ENCODE measurements at regions not wholly inside any gene's neighbourhood (a gene's known extent, or its start where the extent isn't known, plus 50 kb on each side); places are given as distances from the start of the nearest gene placed in this dataset.

GRCh38 chr1:60149251-60149650 lies 75.7 kb upstream of the C1orf87 start:
- Histone ChIP-seq H2BK120ac (ENCODE audit: low read depth, low read length, poor library complexity, severe bottlenecking) (no peak overlapping the region), H3K4ac (ENCODE audit: low read depth, low read length) (no peak overlapping the region), H4K8ac (replicated peaks; ENCODE audit: insufficient read length, low read depth, low read length) (no peak overlapping the region), H3K4me1 (ENCODE audit: insufficient read depth, low read length) (peaks cover 3% of the 10 kb centered on the region; the same call in 1 of the 2 replicates), H3K9me3 (ENCODE audit: control insufficient read depth, low read depth, low read length) (no peaks in the 10 kb centered on the region), H3T11ph (ENCODE audit: low read length) (no peak overlapping the region), H3K79me2 (ENCODE audit: insufficient read depth, low read length) (no peaks in the 10 kb centered on the region), H3K18ac (ENCODE audit: insufficient read length, low read depth, low read length) (no peak overlapping the region), H3K23me2 (ENCODE audit: insufficient read length, low read depth, low read length, poor library complexity, severe bottlenecking) (no peaks in the 10 kb centered on the region), H3K79me1 (ENCODE audit: insufficient read depth, low read depth, low read length, poor library complexity, severe bottlenecking) (no peaks in the 10 kb centered on the region), H2BK5ac (ENCODE audit: insufficient read length, low read length) (no peak overlapping the region), H3K27ac (ENCODE audit: insufficient read length, low read depth, low read length) (no peak overlapping the region), H2AK5ac (ENCODE audit: insufficient read length, low read length) (no peak overlapping the region), H2BK20ac (ENCODE audit: low read depth, low read length, poor library complexity, severe bottlenecking) (no peak overlapping the region), H4K91ac (ENCODE audit: insufficient read length, low read depth, low read length) (no peak overlapping the region), H3K56ac (ENCODE audit: insufficient read length, low read depth, low read length) (no peak overlapping the region), H3K4me2 (ENCODE audit: insufficient read depth, insufficient read length, low read length) (no peak overlapping the region), H2AFZ (ENCODE audit: low read length) (no peak overlapping the region), H3K9ac (ENCODE audit: extremely low read depth, insufficient read length, low read length) (no peak overlapping the region), H4K20me1 (ENCODE audit: control insufficient read depth, insufficient read depth, insufficient read length) (no peaks in the 10 kb centered on the region), H2BK15ac (ENCODE audit: low read depth, low read length) (no peak overlapping the region), H4K5ac (ENCODE audit: insufficient read length, low read depth, low read length) (no peak overlapping the region), H3K23ac (ENCODE audit: insufficient read length, low read depth, low read length) (no peak overlapping the region), H3K27me3 (ENCODE audit: insufficient read depth, low read length) (no peaks in the 10 kb centered on the region), H3K14ac (ENCODE audit: insufficient read depth, low read length) (no peak overlapping the region), H2BK12ac (ENCODE audit: insufficient read length, low read depth, low read length) (no peak overlapping the region)
- no peak overlapping the region; a peak in 1 of 7 replicates for H3K27ac Mint-ChIP-seq
- no peaks in the 10 kb centered on the region for H3K9me3 Mint-ChIP-seq
- no peak for TF ChIP-seq CTCF (conservative IDR thresholded peaks at IDR 0.05)
- peaks cover 7 to 9% of the 10 kb centered on the region in 2 experiments for H3K4me1 Mint-ChIP-seq
- no peaks in the 10 kb centered on the region for H3K27me3 Mint-ChIP-seq (ENCODE audit: low read depth)
- no peak for DNase-seq
- no peaks in the 10 kb centered on the region for H3K36me3 Mint-ChIP-seq (ENCODE audit: insufficient read depth in 1 of 3, low read depth in 3 of 3)
- no CpG with 5 or more reads among the region's 2 CpGs for WGBS (ENCODE audit: extremely low coverage, insufficient read length, low lambda C conversion rate)
- H3K4me3 Mint-ChIP-seq: no peak overlapping the region
